Fibroblast of skin of abdomen (primary cell): ENCODE measurements at regions not wholly inside any gene's neighbourhood (a gene's known extent, or its start where the extent isn't known, plus 50 kb on each side); places are given as distances from the start of the nearest gene placed in this dataset.

ENCODE experiments used
- DNase-seq: peaks from one replicate; pipeline ENCODE4 v3.0.0-alpha.2; 2013

- no peak for DNase-seq
These were observed 231.6 kb downstream of the ELAVL2 start for GRCh38 chr9:23594421-23594820.

- no peak for DNase-seq
These were observed 229.0 kb downstream of the ELAVL2 start for GRCh38 chr9:23596913-23597634.

GRCh38 chr9:23598994-23599393 lies 227.0 kb downstream of the ELAVL2 start:
- DNase-seq = no peak

GRCh38 chr9:23603311-23603710 lies 222.7 kb downstream of the ELAVL2 start:
- DNase-seq = no peak

- DNase-seq = no peak
These were observed 219.9 kb downstream of the ELAVL2 start for GRCh38 chr9:23606107-23606506.

- no peak for DNase-seq
These were observed 217.6 kb downstream of the ELAVL2 start for GRCh38 chr9:23608456-23608855.

GRCh38 chr9:23611869-23612268 lies 214.2 kb downstream of the ELAVL2 start:
- peak; percentile 13 for DNase-seq

- no peak for DNase-seq
These were observed 210.5 kb downstream of the ELAVL2 start for GRCh38 chr9:23615569-23615968.

GRCh38 chr9:23621188-23621587 lies 204.9 kb downstream of the ELAVL2 start:
- peak; percentile 86 for DNase-seq

- no peak for DNase-seq
These were observed 204.1 kb downstream of the ELAVL2 start for GRCh38 chr9:23621924-23622323.

GRCh38 chr9:23622396-23622795 lies 203.6 kb downstream of the ELAVL2 start:
- DNase-seq = no peak

GRCh38 chr9:23630488-23630887 lies 195.6 kb downstream of the ELAVL2 start:
- no peak for DNase-seq

- peak; percentile 6 for DNase-seq
These were observed 190.8 kb downstream of the ELAVL2 start for GRCh38 chr9:23635276-23635675.

GRCh38 chr9:23636199-23636598 lies 189.8 kb downstream of the ELAVL2 start:
- no peak for DNase-seq

GRCh38 chr9:23638011-23638410 lies 188.0 kb downstream of the ELAVL2 start:
- DNase-seq = no peak

GRCh38 chr9:23638837-23639426 lies 187.1 kb downstream of the ELAVL2 start:
- peak; percentile 45 for DNase-seq
